HG03103 (cell line): ENCODE measurements at regions not wholly inside any gene's neighbourhood (a gene's known extent, or its start where the extent isn't known, plus 50 kb on each side); places are given as distances from the start of the nearest gene placed in this dataset.
"Not testable (repeated sequence)": the region's sequence is repeated elsewhere in the genome, so short reads cannot be mapped to it uniquely, and the experiment has no call there.

Source experiments
- ATAC-seq: cut with Tn5 transposase; IDR thresholded peaks from one replicate; pipeline ENCODE4 v1.9.1; 2021; ENCODE audit warnings: low read depth; ENCODE audit not compliant: unreplicated experiment

DNA sequence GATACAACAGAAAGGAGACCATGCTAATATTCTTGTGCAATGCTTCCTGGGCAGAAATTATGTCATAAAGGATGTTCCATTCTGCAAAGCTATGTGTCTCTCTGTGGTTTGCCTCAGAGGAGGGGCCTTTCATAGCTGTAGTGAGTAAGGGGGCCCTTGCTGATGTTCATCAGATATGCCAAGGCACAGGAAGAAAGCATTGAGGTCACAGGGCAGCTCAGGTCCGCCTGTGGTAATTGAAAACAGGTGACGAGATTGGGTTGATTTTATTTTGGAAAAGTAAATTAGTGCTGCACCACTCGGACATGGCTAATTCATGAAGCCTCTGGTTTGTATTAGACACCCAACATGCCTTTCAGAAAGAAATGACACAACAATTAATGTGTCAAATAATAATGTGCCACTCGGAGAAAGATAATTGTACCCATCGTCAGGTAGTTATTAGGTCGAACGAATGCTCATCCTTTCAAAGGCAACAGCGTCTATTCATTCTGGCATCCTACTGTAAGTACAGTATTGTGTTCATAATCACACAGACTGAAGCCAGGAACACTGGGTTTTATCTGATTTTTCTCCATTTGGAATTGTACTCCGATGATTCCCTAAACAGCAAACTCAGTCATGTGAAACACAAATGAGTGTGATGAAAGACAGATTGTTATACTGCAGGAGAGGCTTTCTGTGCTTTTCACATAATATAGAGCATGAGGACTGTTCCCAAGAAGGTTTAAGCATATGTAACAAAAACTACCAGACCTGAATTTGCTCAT lies 421.6 kb upstream of the KLF12 start:
- ATAC-seq: no peak

DNA sequence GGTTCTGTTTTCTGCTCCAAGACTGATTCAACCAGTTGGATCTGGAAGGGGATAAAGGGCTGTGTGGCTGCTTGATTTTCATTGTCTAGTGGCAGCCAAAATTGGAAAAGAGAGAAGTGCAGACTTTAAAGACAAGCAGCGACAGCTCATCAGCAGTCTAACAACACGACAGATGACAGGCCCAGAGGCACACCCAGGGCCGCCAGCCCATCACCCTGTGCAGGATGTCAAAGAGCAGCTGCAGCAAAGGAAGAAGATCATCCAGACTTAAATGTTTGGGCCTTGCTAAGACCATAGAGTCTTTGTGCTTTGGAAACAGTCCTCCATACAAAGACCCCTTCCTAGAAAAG lies 421.0 kb upstream of the KLF12 start:
- no peak for ATAC-seq

DNA sequence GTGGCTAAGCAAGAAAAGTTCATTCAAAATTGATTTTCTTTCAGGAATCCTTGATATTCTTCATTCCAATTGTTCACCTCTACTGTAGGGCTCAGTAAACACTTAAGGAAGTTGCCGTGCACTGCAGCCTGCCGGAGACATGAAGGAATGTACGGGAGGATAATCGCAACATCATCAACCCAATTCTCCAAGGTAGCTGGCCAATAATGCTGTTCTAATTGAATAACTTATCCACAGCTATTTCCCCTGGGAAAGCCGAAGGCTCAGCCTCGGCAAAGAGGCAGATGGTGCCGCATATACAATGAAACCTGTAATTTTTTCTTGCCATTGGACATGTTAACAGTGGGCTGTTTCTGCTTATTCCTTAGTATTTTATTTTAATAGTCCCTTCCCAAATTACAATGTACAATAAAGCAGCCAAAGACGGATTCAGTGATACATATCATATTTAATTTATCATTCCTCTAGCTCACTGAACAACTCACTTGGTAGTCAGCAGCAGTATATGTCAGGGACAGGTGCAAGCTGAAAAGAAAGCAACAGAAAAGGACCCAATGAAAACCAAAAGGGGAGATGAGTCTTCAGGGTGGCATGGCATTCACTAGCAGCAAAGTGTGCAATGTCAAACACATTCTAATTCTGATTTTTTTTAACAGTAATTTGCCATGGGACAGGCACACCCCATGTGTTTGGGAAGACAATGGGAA lies 420.5 kb upstream of the KLF12 start:
- ATAC-seq: no peak

DNA sequence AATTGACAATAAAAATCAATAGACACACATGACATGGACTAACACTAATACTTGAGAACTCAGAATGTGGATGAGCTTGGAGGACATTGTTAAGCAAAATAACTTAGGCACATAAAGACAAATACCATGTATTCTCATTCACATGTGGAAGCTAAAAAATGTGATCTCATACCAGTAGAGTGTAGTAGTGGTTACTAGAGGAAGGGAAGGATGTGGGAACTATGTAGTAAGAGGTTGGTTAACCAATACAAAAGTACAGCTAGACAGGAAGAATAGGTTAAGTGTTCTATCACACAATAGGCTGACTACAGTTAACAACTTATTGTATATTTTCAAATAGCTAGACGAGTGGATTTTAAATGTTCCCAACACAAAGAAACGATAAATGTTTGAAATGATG lies 415.8 kb upstream of the KLF12 start:
- ATAC-seq: no peak

DNA sequence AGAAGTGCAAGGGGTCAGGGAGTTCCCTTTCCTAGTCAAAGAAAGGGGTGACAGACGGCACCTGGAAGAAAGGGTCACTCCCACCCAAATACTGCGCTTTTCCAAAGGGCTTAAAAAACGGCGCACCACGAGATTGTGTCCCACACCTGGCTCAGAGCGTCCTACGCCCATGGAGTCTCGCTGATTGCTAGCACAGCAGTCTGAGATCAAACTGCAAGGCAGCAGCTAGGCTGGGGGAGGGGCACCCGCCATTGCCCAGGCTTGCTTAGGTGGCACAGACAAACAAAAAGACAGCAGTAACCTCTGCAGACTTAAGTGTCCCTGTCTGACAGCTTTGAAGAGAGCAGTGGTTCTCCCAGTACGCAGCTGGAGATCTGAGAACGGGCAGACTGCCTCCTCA lies 402.4 kb upstream of the KLF12 start:
- ATAC-seq: not testable (repeated sequence)

DNA sequence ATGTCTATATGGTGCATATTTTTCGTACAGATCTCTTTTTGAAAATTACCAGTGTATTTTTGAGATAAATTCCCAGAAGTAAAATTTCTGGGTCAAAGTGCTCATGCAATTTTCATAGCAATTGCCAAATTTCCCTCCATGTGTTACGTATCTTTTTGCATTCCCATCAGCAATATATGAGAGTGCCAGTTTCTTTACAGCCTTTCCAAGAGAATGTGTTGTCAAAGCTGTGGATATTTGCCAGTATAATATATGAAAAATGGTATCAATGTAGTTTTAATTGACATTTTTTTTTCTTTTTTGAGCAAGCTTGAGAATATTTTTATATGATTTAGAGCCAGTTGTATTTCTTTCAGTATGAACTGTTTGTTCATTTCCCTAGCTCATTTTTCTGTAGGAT lies 399.0 kb upstream of the KLF12 start:
- ATAC-seq: no peak

DNA sequence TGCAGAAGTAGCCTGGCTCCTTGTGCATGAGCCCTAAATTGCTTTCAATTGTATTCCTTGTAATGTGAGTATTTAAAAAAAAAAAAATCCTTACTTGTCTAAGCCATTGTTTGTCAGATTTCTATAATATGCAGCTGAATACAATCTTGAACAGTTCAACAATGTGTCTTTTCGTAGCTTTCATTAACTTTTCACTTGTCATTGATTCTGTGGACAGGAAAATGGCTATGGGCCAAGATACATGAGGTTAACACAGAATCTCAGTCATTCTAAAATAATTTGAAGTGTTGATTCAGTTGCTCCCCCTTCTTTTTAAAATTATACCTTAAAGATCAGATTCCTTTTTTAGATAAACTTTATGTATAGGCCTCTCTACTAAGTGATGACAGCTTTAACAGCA lies 395.8 kb upstream of the KLF12 start:
- ATAC-seq: no peak

DNA sequence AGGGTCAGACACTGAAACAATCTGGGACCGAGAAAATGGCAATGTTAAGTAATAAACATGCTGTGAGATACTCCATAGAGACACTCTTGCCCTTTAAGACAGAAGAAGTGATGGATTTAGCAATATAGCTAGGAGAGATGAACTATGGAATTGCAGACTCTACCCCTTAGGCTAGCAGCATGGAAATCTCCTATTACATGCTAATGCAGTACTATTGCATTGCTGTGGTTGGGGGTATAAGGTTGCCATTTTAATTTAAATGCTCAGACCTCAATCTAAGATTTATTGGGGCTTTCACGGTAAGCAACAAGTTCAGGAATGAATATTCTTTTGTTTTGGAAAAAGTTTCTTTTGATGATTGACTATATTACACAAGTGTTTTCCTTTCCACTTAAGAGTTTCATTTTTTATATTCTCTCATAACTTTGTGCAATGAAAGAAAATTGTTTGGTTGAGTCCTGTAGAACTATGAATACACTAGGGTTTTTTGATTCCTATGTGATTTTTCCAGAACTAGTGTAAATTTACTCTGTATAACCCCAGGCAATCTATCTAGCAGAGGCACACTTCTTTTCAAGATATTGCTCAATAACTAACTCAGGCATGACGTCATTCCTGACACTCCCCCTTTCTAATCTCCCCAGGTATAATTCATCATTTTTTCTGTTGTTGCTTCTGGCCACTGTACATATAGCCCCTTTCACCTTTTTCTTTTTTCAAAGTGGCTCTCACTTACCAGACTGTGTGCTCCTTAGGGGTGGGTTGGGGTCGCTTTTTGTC lies 394.7 kb upstream of the KLF12 start:
- no peak for ATAC-seq

DNA sequence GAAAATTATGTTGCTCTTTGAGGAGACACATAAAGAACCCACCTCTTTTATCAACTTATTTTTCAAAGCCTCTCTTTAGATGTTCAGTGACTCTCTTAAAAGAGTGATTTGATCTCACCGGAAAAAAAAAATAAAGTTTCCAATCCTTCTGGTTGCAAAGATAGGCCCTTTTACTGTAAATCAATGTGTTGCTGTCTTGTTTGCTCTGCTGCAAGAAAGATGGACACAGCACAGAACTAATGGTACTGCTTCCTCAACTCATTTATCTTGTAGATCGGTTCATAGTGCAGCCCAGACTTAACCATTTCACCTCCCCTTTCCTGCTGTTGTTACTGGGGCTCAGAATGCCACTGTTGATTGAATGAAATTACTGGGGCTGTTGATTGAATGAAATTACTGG lies 388.9 kb upstream of the KLF12 start:
- ATAC-seq: no peak

DNA sequence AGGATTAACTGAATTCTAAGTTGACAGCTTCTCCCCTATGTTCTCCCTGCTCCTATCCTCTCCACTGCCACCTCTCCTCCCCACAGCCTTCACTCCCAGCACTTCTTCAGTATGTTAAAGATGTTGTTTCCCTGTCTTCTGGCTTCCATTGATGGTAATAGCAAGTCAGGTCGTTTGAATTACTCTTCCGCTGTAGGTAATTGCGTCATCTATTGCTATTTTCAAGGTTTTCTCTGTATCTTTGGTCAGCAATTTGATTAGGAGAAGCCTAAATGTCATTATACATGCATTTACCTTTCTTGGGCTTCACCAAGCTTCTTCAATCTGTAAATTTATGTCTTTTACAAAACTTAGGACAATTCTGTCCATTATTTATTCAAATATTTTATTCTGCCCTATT lies 377.3 kb upstream of the KLF12 start:
- no peak for ATAC-seq

DNA sequence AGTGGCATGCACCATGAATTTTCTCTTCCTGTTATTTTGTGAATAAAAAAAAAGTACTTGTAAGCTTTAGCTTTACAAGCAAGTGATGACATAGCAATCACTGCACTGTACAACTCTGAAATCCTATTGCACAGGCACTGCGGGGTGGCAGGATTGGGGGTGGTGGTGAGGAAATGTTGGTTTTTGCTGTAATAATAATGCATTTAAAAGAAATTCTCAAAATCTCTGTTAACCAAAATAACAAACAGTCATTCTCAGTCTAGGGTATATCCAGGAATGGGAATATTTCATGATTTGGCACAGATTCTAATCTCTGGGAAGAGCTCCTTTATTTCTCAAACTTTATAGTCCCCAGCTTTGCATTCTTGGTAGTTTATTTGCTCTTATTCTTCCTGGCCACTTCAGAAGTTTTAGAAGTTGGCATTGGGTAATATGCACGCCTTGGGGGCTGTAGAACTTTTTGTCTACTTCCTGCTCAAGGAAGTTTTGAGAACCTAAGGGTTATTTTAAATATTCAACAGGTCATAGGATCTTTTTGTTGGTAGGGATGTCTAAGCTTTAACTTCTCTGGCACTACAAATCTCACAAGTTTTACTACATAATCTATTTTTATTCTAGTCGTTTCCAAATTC lies 353.0 kb upstream of the KLF12 start:
- no peak for ATAC-seq

DNA sequence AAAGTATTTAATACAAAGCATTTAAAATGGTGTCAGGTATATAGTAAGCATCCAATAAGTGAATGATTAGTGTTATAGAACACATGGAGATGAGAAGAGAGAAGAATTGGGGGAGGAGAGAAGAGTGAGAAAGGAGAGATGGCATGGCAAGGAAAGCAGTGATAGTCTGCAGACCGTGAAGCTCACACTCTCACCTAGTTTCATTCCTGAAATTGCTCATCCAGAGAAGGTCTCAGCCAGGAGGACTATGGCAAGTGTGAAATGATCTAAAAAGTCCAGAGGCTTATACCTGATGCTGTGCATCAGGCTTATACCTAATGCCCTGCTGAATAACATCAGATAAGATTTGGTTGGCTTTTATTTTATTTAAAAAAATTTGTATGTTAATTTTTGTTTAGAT lies 351.6 kb upstream of the KLF12 start:
- ATAC-seq: no peak

DNA sequence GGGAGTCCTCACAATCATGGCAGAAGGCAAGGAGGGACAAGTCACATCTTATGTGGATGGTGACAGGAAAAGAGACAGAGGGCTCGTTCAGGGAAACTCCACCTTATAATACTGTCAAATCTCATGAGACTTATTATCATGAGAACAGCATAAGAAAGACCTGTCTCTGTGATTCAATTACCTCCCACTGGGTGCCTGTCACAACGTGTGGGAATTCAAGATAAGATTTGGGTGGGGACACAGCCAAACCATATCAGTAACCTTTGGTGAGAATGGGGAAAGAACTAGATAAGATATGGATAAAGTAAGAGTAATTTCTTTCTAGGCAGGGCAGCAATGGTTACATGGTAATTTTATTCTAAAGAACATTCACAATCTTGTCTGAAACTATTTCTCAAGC lies 344.9 kb upstream of the KLF12 start:
- no peak for ATAC-seq

DNA sequence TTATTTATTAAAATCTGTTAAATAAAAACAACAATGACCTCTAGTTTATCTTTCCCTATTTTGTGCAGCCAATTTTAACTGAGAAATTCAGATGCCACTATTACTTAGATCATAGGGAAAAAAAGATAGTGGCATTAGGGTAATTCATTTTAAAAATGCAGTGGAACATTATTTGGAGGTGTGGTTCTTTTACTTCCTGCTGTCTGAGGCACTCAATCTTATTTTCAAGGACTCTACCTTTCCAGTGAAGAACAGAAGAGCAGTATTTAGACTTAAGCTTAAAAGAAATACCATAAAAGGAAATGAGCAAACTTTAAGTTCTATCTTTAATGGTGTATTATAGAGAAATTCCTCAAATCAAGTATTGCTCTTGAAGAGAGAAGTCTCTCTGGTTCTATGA lies 342.6 kb upstream of the KLF12 start:
- ATAC-seq: no peak

DNA sequence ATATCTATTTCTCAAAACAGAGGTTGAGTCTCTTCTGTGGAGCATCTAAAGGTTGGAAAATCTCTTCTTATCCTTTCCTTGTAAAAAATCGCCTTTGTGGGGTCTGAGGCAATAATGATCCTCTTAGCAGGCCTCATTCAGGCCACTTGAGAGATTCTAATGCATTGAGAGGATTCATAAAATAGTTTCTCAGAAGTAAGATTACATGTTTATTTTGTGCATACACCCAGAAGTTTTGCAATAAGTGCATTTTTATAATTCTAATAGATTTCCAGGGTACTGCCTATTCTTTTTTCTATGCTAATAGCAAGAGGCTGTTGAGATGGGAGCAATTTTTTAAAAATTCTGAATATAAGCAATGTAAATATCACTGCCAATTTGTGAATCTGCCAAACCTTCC lies 342.2 kb upstream of the KLF12 start:
- ATAC-seq: no peak

DNA sequence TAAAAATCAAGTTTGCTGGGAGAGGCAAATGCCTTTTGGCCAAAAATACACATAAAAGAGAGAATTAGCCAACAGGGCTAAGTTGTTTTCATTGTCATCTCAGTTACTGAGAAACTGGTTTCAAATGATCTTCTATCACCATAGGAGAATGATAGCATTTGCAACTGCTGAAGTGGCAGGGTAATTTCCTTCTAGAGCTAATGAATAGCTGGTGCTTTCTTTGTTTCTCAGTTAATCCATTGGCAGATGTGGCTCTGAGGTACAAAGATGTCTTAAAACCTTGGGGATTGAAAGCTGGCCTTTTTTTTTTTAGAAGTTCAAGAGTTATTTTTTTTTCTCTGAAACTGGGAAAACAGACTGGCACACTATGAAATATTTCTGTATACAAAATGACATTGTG lies 332.7 kb upstream of the KLF12 start:
- ATAC-seq: no peak

DNA sequence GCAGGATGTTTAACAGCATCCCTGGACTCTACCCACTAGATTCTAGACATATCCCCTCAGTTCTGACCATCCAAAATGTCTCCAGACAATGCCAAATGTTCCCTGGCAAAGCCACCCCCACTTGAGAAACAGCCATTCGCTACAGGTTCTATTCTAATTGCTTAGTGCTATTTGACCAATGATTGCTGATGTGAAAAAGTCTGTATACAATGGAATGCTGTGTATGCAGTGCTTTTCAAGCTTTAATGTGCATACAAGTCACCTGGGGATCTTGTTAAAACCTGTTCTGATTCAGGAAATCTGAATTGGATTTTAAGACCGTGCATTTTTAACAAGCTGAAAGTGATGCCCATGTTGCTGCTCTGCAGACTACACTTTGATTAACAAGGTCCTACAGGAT lies 331.8 kb upstream of the KLF12 start:
- ATAC-seq: no peak

DNA sequence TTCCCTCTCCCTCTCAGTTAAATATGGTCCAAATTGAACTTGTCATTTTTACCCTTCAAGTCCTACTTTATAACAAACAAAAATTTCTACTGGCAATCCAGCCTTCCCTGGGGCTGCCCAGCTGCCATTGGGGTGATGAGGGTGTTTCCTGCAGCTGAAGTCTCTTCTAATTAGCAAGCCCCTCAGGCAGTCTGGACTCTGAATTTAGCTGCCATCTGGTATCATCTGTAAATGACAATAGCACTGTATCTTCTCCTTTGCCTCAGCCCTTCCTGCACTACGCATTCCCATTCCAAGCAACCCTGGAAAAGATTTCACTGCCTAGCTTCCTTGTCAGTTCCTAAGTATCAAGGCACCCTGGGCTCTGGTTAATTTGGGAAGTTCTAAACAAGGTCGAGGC lies 331.1 kb upstream of the KLF12 start:
- no peak for ATAC-seq

DNA sequence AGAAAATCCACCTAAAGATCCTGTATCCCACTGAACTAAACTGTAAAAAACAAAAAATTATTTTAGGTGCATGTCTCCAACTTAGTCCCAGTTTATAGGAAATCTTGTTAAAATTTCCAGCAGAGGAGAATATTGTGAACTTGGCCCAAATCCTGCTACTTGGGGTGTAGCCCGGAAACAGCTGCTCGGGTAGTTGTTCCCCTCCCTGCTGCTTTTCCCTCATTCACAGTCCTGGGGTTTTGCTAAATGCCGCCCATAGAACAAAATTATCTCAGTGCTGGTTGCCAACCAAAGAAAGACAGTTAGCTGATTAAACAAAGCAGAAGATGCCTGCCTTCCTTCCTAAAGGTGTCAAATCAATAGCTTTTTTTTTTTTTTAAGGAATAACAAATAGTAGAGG lies 330.5 kb upstream of the KLF12 start:
- ATAC-seq: no peak

DNA sequence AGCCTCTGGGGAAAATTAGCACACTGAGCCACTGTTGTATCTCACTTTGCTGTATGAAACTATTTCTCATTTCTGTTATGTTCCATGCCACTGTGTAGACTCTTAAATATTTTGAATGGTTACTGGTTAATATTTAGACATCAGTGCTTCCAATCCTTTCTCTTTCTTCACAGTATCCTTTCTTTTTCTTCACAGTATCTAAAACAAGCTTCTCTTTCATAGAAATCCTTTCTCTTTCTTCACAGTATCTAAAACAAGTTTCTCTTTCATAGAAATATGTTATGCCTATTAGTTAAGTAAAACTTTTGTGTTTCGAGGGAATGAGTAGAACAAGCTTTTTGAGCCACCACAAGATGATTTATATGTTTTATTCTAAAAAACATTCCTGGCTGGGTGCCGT lies 326.8 kb upstream of the KLF12 start:
- ATAC-seq: no peak

DNA sequence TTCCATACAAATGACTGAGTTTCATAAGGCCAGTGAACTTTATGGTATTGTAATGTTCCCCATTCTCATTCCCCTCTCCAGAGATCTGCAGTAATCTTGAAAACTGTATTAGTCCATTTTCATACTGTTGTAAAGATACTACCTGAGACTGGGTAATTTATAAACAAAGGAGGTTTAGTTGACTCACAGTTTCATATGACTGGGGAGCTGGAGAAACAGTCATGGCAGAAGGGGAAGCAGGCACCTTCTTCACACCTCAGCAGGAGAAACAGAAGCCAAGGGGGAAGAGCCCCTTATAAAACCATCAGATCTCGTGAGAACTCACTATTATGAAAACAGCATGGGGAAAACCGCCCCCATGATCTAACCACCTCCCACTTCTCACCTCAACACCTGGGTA lies 318.7 kb upstream of the KLF12 start:
- no peak for ATAC-seq
